ENCODE measurements at regions not wholly inside any gene's neighbourhood (a gene's known extent, or its start where the extent isn't known, plus 50 kb on each side); places are given as distances from the start of the nearest gene placed in this dataset.
A peak's percentile ranks its signal among the peaks of the same experiment; 100 is the strongest.

DNA sequence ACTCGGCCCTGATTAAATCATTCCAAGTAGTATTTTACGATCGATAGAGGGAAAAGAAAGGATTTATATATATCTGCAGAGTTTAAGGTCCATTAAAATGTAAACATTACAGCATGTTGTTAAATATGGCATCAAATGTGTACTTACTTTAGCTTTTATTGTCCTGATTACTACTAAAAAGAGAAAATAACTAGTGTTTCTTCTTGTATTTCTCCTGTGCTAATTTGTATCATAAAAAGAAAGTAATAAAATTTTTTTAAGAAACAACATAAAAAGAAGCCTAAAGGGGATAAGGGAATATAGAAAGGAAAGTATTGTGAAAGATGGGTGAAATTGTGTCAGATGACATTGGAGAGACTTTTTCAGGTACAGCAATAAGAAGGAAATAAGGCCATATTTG is 300.3 kb upstream of the ARSJ start:
- CTCF ChIA-PET, result no interaction called here
- Mint-ChIP-seq H3K27ac (no peak overlapping the region), H3K4me1 (peaks cover 14% of the 10 kb centered on the region), H3K27me3 (peaks cover 8% of the 10 kb centered on the region), H3K4me3 (no peak overlapping the region), H3K9me3 (no peaks in the 10 kb centered on the region), H3K36me3 (ENCODE audit: low read depth) (no peaks in the 10 kb centered on the region)
- DNase-seq (no peak), ATAC-seq (ENCODE audit: low read depth) (no peak)
- POLR2A ChIA-PET, result no interaction called here
- TF ChIP-seq, protein P1, sequence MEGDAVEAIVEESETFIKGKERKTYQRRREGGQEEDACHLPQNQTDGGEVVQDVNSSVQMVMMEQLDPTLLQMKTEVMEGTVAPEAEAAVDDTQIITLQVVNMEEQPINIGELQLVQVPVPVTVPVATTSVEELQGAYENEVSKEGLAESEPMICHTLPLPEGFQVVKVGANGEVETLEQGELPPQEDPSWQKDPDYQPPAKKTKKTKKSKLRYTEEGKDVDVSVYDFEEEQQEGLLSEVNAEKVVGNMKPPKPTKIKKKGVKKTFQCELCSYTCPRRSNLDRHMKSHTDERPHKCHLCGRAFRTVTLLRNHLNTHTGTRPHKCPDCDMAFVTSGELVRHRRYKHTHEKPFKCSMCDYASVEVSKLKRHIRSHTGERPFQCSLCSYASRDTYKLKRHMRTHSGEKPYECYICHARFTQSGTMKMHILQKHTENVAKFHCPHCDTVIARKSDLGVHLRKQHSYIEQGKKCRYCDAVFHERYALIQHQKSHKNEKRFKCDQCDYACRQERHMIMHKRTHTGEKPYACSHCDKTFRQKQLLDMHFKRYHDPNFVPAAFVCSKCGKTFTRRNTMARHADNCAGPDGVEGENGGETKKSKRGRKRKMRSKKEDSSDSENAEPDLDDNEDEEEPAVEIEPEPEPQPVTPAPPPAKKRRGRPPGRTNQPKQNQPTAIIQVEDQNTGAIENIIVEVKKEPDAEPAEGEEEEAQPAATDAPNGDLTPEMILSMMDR (IDR thresholded peaks at IDR 0.05), result no peak
- intact Hi-C loops (cut with micrococcal nuclease), result no loop called here

DNA sequence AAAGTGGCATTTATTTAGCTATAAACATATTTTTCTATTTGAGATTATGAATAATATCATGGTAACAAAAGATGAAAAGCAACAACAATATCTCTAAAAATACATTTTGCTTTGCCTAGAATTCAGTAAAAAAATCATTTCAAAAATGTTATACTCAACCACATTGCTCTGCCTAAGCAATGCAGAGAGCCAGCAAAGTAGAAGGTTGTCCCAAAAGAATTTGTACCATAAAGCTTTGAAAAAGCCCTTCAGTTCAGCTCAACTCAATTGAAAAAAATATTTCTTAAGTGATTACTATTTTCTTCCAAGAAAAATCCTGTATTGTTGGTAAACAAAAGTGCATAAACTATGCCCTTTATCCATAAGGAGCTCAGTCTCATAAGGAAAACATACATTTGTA is 301.2 kb upstream of the ARSJ start:
- peaks cover 14% of the 10 kb centered on the region for H3K4me1 Mint-ChIP-seq
- POLR2A ChIA-PET, result no interaction called here
- H3K27me3 Mint-ChIP-seq, result peaks cover 8% of the 10 kb centered on the region

DNA sequence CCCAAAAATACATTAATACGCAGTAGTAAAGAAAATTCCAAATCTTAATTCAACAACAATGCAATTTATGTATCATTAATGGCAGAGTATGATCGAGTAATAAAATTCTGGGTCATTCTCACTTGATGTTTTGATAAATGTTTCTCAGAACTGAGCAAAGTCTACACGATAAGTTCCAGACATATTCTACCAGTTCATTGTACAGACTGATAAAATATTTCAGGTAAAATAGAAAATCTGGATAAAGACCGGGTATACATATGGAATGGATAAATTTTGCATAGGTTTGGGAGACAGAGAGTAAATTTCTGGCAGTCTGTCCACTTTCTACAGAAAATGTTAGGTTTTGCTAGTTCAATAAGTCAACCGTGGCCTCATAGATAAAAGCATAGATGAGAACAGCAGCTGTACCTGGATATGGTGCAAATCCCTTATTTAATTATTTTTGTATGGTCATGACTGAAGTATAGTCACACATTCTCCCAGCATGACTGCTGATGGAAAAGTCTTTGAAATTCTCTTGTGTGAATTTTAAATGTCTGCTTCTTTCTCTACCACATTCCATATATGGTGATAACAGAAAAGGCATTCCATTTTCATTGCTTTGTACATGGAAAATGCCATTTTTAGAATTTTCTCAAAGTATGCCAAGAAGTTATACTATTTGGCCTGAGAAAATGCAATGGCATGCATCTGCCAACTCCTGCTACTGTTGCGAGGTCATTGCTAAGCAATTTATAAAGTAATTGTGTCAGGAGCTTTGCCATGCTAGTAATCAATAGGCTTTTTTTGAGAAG is 301.9 kb upstream of the ARSJ start:
- Mint-ChIP-seq H3K27ac (no peak overlapping the region), H3K4me3 (no peak overlapping the region), H3K9me3 (peaks cover 2% of the 10 kb centered on the region), H3K27me3 (peaks cover 8% of the 10 kb centered on the region), H3K36me3 (ENCODE audit: low read depth) (no peaks in the 10 kb centered on the region), H3K4me1 (peaks cover 14% of the 10 kb centered on the region)
- POLR2A ChIA-PET, result no interaction called here
- TF ChIP-seq, protein P1 (IDR thresholded peaks at IDR 0.05), result no peak
- intact Hi-C loops (cut with micrococcal nuclease), result no loop called here
- ATAC-seq (ENCODE audit: low read depth), result no peak
- CTCF ChIA-PET, result no interaction called here
- no peak for DNase-seq

More for the DNA sequence above, 301.2 kb upstream of the ARSJ start:
- TF ChIP-seq, protein P1 (IDR thresholded peaks at IDR 0.05), result no peak
- H3K9me3 Mint-ChIP-seq, result no peaks in the 10 kb centered on the region
- DNase-seq, result no peak
- H3K36me3 Mint-ChIP-seq (ENCODE audit: low read depth), result no peaks in the 10 kb centered on the region
- H3K4me3 Mint-ChIP-seq, result no peak overlapping the region
- no peak for ATAC-seq (ENCODE audit: low read depth)
- no peak overlapping the region for H3K27ac Mint-ChIP-seq
- CTCF ChIA-PET, result no interaction called here
- intact Hi-C loops (cut with micrococcal nuclease), result no loop called here

DNA sequence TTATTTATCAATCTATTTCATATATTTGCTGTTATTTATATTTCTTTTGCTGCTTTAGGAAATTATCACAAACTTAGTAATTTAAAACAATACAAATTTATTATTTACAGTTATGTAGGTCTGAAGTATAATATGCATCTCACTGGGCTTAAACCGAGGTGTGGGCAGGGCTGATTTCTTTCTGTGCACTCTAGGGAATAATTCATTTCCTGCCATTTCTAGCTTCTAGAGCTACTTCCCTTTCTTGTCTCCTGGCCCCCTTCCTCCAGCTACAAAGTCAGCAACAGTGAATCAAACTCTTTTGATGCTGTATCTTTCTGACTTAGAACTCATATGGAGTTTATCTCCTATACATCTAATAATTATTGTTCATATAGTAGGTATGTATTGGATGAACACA is 303.5 kb upstream of the ARSJ start:
- Mint-ChIP-seq H3K9me3 (peaks cover 2% of the 10 kb centered on the region), H3K27me3 (peaks cover 8% of the 10 kb centered on the region), H3K36me3 (ENCODE audit: low read depth) (no peaks in the 10 kb centered on the region), H3K27ac (no peak overlapping the region), H3K4me1 (peaks cover 14% of the 10 kb centered on the region), H3K4me3 (no peak overlapping the region)
- intact Hi-C loops (cut with micrococcal nuclease), result no loop called here
- TF ChIP-seq, protein P1 (IDR thresholded peaks at IDR 0.05), result no peak
- no peak for DNase-seq
- ChIA-PET CTCF (no interaction called here), POLR2A (no interaction called here)
- ATAC-seq (ENCODE audit: low read depth), result peak; percentile 87

DNA sequence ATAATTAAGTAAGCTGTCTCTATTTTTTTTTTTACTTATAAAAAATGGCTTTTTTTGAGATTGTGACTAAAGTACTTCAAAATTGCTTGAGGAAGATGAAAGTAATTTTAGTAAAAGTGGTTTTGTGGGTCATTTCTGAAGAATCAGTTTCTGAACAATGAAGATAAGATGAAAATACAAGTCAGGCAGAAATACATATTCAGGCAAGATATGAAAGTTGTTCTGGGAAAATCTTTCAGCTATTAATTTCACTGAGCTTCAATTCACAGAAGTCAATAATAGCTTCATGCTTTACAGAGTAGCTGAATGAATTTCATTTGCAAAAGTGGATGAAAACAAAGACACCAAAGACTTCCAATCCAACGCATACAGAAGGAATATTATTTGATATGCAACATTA is 305.2 kb upstream of the ARSJ start:
- Mint-ChIP-seq H3K4me3 (no peak overlapping the region), H3K27me3 (peaks cover 1% of the 10 kb centered on the region), H3K36me3 (ENCODE audit: low read depth) (no peaks in the 10 kb centered on the region), H3K4me1 (peaks cover 14% of the 10 kb centered on the region), H3K9me3 (peaks cover 2% of the 10 kb centered on the region), H3K27ac (no peak overlapping the region)
- ATAC-seq (ENCODE audit: low read depth) (no peak), DNase-seq (no peak)
- TF ChIP-seq, protein P1 (IDR thresholded peaks at IDR 0.05), result no peak
- intact Hi-C loops (cut with micrococcal nuclease), result no loop called here
- ChIA-PET POLR2A (no interaction called here), CTCF (no interaction called here)
